Colonic mucosa (tissue), 4 donors: ENCODE measurements at regions not wholly inside any gene's neighbourhood (a gene's known extent, or its start where the extent isn't known, plus 50 kb on each side); places are given as distances from the start of the nearest gene placed in this dataset.

ENCODE experiments used
- DNase-seq: peaks from one replicate; pipeline ENCODE4 v3.0.0-alpha.2; 2020
- H3K27ac ChIP-seq: fragments of 200-600 bp; one replicate; pipeline ENCODE4 v1.8.0; 2021
- H3K27me3 ChIP-seq: fragments of 200-600 bp; one replicate; pipeline ENCODE4 v1.8.0; 2021
- H3K36me3 ChIP-seq: fragments of 200-600 bp; one replicate; pipeline ENCODE4 v1.8.0; 2021
- H3K4me1 ChIP-seq: fragments of 200-600 bp; one replicate; pipeline ENCODE4 v1.8.0; 2021; ENCODE audit warnings: mild to moderate bottlenecking
- H3K4me3 ChIP-seq: fragments of 200-600 bp; one replicate; pipeline ENCODE4 v1.8.0; 2021
- H3K9ac ChIP-seq, 2 donors: one replicate each; pipeline ENCODE4 v1.7.0; 2013; ENCODE audit warnings: control low read depth in 2 of 2, low read depth in 2 of 2, low read length in 2 of 2
- H3K9me3 ChIP-seq: fragments of 200-600 bp; one replicate; pipeline ENCODE4 v1.8.0; 2021
- CTCF ChIP-seq: fragments of 200-600 bp; IDR thresholded peaks from one replicate; pipeline ENCODE4 v1.8.0; 2022; ENCODE audit warnings: antibody characterized with exemption, mild to moderate bottlenecking
- intact Hi-C: fragments of 100-400 bp; cut with DNase I; formaldehyde crosslinking; loops from one replicate; pipeline ENCODE4 v1.14.1; 2022
- donor health status: healthy.
- donor health status: DM: no; HTN: no; CAD: no.
- donor health status: DM: no; HTN: no; CAD: no.

- Histone ChIP-seq H3K4me3 (no peak overlapping the region), H3K9me3 (no peaks in the 10 kb centered on the region), H3K27ac (no peak overlapping the region), H3K4me1 (no peaks in the 10 kb centered on the region), H3K36me3 (no peaks in the 10 kb centered on the region), H3K27me3 (no peaks in the 10 kb centered on the region), H3K9ac (no peak overlapping the region)
- no peak for TF ChIP-seq CTCF
- intact Hi-C loops, result no loop called here
- DNase-seq, result no peak
Observed at GRCh38 chr7:131166066-131166465, 161.6 kb upstream of the MKLN1 start.

- Histone ChIP-seq H3K4me1 (no peaks in the 10 kb centered on the region), H3K27ac (no peak overlapping the region), H3K9me3 (no peaks in the 10 kb centered on the region), H3K36me3 (no peaks in the 10 kb centered on the region), H3K4me3 (no peak overlapping the region), H3K9ac (no peak overlapping the region), H3K27me3 (no peaks in the 10 kb centered on the region)
- no peak for DNase-seq
- TF ChIP-seq CTCF, result no peak
- intact Hi-C loops, result no loop called here
Observed at GRCh38 chr7:131170440-131171271, 157.0 kb upstream of the MKLN1 start.

DNA sequence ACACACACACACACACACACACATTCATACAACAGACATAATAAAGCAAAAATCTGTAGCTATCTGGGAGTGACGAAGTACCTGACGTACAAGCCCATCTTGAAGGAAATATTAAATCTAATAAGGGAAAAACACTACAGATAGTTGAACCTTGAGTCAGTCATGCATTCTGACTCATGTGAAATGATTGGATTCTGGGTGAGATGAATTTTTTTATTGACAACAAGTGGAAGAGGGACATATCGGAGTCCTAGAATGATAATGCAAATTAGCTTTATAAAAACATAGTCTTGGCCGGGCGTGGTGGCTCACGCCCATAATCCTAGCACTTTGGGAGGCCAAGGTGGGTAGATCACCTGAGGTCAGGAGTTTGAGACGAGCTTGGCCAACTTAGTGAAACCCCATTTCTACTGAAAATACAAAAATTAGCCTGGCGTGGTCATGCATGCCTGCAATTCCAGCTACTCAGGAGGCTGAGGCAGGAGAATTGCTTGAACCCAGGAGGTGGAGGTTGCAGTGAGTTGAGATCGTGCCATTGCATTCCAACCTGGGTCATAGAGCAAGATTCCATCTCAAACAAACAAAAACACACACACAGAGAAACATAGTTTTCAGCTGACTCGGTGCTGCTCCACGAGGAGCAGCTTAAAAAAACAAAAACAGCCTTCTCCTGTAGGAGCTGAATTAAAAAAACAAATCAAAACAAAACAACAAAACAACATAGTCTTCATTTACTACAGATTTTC, 154.4 kb upstream of the MKLN1 start:
- no peaks in the 10 kb centered on the region for H3K4me1 ChIP-seq
- no peaks in the 10 kb centered on the region for H3K27me3 ChIP-seq
- H3K27ac ChIP-seq, result no peak overlapping the region
- intact Hi-C loops, result no loop called here
- H3K9ac ChIP-seq, result no peak overlapping the region
- H3K4me3 ChIP-seq, result no peak overlapping the region
- H3K36me3 ChIP-seq, result no peaks in the 10 kb centered on the region
- TF ChIP-seq CTCF, result no peak
- H3K9me3 ChIP-seq, result no peaks in the 10 kb centered on the region
- no peak for DNase-seq

DNA sequence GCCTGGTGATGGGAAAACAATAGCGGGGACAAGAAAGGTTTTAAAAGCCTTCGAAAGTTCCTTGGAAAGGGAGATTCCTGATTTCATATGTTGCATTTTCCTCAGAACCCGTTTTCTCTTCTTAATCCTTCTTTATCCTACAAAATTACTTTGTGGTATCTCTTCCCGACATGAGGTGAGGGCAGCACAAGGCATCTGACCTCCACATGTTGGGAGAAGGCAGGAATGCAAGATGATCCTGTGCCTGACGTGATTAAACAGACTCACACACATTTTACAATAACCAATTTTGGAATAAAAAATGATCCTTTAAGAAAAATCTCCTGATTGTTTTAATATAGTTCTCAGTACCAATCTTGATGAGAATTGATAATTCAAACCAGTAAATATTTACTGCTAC, 153.3 kb upstream of the MKLN1 start:
- Histone ChIP-seq H3K9me3 (no peaks in the 10 kb centered on the region), H3K27me3 (no peaks in the 10 kb centered on the region), H3K27ac (no peak overlapping the region), H3K4me1 (no peaks in the 10 kb centered on the region), H3K36me3 (no peaks in the 10 kb centered on the region), H3K4me3 (no peak overlapping the region), H3K9ac (no peak overlapping the region)
- intact Hi-C loops, result no loop called here
- TF ChIP-seq CTCF, result no peak
- no peak for DNase-seq

- Histone ChIP-seq H3K36me3 (no peaks in the 10 kb centered on the region), H3K4me3 (no peak overlapping the region), H3K9ac (no peak overlapping the region), H3K27ac (no peak overlapping the region), H3K4me1 (no peaks in the 10 kb centered on the region), H3K9me3 (no peaks in the 10 kb centered on the region), H3K27me3 (no peaks in the 10 kb centered on the region)
- no peak for TF ChIP-seq CTCF
- intact Hi-C loops, result no loop called here
- no peak for DNase-seq
Observed at GRCh38 chr7:131174855-131175254, 152.8 kb upstream of the MKLN1 start.
